GM18520 (cell line): ENCODE measurements at regions not wholly inside any gene's neighbourhood (a gene's known extent, or its start where the extent isn't known, plus 50 kb on each side); places are given as distances from the start of the nearest gene placed in this dataset.

Experiments
- ATAC-seq: cut with Tn5 transposase; IDR thresholded peaks from one replicate; pipeline ENCODE4 v1.9.1; 2021; ENCODE audit not compliant: unreplicated experiment

DNA sequence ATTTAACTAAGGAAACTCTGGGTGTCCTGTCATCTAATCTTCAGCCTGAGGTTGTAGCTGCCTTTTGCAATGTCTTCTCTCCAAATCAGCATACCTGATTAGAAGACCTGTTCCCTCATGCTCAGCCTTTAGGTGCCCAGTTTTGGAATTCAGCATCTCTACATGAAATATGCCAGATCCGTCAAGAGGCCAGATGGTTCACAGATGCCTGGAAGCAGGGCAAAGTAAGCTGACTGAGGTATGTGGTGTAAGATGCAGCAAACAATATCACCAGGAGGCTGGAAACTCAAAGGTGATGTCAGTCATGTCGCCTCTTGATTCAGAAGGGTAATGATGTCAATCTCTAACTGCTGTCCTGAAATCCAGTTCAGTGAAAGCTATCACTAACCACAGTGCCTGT, 324.4 kb downstream of the PRELID2 start:
- ATAC-seq, result no peak

- ATAC-seq, result no peak
Observed at GRCh38 chr5:145510324-145510723, 324.8 kb downstream of the PRELID2 start.

DNA sequence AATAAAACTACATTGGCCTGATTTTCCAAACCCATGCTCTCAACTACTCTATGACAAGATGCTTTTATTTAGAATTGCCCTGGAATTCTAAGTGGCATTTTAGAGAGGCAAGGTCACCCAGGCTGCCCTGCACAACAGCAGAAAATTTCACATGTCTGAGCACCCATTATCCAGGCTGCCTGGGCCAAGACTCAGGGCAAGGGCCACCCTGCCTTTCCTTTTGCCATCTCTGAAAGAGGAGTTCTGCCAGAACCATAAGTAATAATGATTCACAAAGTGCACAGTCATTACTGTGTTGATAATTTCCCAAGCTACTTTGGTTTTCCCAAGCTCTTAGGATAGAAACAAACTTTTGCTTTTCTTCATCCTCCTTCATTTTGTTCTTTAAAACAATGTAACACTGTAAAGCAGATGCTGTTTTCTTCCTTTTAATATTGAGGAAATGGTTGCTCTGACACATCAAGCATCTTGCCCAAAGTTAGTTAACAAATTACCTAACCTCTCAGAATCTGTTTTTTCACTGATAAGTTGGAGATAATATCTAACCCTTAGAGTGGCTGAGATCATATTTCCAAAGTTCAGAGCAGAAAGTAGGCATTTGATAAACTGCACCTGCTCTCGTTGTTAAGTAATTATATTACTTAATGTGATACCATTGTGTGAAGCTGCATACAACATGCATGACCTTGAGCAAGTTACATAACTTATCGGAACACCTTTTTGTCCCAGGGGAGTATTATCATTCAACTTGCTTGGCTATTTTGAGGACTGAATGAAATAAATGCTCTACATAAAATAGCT, 325.6 kb downstream of the PRELID2 start:
- ATAC-seq, result no peak

- ATAC-seq, result no peak
Observed at GRCh38 chr5:145506185-145506850, 328.8 kb downstream of the PRELID2 start.

DNA sequence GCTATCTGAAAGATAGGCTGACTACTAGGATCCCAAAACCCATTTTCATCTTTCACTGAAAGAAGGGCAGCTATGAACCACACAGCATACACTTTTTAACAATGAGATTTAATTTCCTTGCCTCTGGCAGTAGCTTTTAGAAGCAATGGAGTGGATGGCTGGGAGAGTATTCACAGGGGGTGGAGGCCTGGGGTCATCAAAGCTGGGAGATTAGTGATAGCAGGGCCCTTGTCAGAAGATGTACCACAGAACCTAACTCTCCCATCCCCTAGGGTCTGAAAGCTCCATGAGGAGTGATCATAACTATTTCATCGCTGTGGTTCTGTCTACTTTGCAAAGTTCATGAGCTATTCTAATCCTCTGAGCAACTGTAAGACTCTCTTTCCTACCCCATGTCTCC, 332.2 kb downstream of the PRELID2 start:
- ATAC-seq, result no peak

DNA sequence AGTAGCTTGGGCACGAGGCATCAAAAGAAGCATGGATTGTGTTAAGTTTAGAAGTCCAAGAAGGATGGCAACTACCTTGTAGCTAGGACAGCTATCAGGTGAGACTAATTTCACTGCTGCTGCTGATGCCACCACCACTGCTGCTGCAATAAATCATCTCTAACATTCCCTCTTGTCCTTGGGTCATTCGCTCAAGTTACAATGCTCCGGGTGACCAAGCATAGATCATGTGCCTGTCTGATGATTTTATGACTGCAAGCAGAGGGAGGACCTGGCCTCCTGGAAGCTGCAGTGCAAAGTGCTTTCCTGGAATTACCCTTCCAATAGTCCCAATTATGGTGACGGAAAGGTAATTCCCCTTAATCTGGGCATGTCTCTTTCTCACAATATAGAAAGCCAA, 334.4 kb downstream of the PRELID2 start:
- ATAC-seq, result no peak

- no peak for ATAC-seq
Observed at GRCh38 chr5:145499483-145499882, 335.7 kb downstream of the PRELID2 start.

- no peak for ATAC-seq
Observed at GRCh38 chr5:145497052-145497451, 338.1 kb downstream of the PRELID2 start.

GRCh38 chr5:145495741-145496140, 339.4 kb downstream of the PRELID2 start:
- no peak for ATAC-seq

- no peak for ATAC-seq
Observed at GRCh38 chr5:145495196-145495595, 339.9 kb downstream of the PRELID2 start.

DNA sequence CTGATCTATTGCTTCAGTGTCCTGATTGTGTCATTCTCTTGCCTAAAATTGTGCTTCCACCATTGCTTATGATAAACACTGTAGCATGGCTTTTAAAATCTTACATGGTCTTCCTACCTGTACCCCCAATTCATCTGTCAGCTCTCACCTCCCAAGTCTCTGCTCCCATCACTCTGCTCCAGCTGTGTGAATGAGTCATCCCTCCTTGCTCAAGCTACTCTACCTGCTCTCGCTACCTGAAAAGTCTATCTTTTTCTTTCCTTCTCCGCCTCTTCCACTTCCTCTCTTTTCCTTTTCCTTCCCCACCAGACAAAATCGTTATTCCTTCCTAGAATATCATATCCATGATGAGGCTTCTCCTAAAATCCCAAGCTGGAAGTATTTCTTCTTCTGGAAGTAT, 341.7 kb downstream of the PRELID2 start:
- no peak for ATAC-seq

- no peak for ATAC-seq
Observed at GRCh38 chr5:145489516-145489915, 345.6 kb downstream of the PRELID2 start.

- ATAC-seq, result no peak
Observed at GRCh38 chr5:145484158-145484557, 351.0 kb downstream of the PRELID2 start.

- ATAC-seq, result no peak
Observed at GRCh38 chr5:145483212-145483611, 351.9 kb downstream of the PRELID2 start.

DNA sequence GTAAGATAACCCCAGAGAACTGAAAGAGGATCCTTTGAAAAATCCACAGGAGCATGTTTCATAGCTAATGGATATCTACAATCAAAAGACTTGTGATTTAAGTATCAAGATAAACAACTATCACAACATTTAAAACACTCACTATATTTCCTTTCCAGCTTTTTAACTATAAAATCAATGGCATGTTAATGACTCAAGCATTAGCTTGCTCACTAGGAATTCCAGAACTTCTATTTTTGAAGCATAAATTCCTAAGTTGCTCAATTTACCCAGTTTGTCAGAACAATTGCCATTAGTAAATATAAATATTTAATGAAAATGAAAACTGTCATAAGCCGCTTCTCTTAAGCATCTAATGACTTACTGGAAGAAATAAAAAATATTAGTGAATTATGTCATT, 355.3 kb downstream of the PRELID2 start:
- ATAC-seq, result no peak

- no peak for ATAC-seq
Observed at GRCh38 chr5:145479271-145479670, 355.9 kb downstream of the PRELID2 start.

DNA sequence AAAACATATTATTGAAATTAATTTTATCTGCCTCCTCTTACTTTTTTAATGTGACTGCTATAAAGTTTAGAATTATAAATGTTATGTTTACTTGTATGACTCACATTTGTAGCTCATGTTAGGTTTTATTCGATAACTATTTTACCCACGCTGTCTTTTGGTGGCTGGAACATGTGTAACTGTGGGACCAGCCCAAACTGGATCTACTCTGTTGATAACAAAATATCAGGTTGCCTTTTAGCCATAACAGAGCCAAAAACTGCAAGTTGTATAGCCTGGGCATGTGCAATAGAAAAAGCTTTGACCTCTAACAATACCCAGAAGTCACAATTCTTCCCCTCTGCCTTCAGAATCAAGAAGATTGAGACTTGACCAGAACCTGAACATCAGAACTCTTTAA, 356.5 kb downstream of the PRELID2 start:
- no peak for ATAC-seq

DNA sequence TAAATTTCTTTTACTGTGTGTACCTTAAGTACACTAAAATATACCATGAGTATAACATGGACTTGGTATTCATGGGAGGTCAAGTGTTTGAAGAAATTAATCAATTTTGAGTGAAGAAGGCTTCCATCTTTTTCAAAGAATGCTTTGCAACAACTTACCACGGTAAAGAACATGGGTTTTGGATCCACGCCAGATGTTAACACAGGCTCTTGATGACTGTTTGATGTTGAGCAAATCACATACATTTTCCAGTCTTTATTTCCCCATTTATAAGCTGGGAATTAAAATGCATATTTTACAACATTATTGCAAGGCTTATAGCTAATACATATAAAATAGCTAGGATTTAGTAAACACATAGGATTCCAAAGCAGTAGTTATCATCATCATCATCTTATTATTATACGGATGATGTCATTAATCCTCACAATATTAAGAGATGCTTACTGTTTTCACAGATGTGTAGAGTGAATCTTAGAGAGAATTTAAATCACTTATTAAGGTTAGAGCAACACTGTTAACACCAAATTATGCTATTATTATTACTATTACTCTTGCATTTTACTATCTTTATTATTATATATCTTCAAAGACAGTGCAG, 362.0 kb downstream of the PRELID2 start:
- ATAC-seq, result no peak

- no peak for ATAC-seq
Observed at GRCh38 chr5:145471831-145472612, 363.1 kb downstream of the PRELID2 start.

DNA sequence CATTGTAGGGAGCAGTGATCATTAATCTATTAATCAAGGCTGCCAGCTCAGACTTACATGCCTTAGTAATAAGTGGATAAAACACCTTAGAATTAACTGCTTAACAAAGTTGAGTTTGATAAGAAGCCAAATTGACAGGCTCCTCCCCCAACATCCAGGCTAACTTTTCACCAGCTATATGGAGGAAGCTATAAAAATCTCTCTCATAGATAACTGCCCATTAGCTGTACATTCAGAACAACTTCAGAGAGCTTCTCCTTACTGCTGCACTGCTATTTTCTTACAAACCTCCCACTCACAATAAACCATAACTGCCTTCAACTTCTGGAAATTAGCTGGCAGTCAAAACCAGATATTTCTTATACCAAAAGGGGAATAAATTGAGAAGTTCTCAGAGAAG, 364.1 kb downstream of the PRELID2 start:
- no peak for ATAC-seq

DNA sequence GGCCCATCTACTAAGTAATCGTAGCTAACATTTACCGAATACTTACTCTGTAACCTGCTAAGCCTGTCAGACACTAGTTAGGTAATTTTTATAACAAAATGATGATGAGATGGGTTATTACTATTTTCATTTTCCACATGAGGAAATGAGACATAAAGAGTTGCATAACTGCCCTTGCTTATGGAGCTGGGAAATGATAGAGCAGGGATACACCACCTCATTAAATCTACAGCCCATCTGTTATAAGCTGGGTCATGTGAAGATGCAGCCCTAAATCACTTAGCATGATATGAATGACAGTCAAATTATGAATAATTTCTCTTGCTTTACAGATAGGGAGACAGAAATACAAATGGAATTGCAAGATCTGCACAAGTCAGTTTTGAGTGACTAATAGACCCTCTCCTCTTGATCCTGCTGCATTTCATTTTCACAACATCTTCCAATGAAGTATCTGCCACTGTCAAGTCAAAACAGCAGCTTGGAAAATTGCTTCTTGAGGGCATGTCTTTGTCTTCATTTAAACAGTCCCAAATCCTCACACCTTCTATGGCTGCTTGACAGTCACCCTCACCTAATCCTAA, 364.7 kb downstream of the PRELID2 start:
- ATAC-seq, result no peak
